Epithelial cell of proximal tubule (primary cell): ENCODE measurements at regions not wholly inside any gene's neighbourhood (a gene's known extent, or its start where the extent isn't known, plus 50 kb on each side); places are given as distances from the start of the nearest gene placed in this dataset.
"Not testable (repeated sequence)": the region's sequence is repeated elsewhere in the genome, so short reads cannot be mapped to it uniquely, and the experiment has no call there.

Experiments
- DNase-seq: peaks from one replicate; pipeline ENCODE4 v3.0.0-alpha.2; 2011; ENCODE audit warnings: low read depth
- H3K4me3 ChIP-seq: 2 replicates; pipeline ENCODE4 v1.5.1; 2011; ENCODE audit warnings: low read depth, mild to moderate bottlenecking, low read length
- TF ChIP-seq, protein P1 (sequence below): conservative IDR thresholded peaks from 2 replicates; pipeline ENCODE4 v1.5.1; 2012; ENCODE audit warnings: low read depth, mild to moderate bottlenecking, low read length

DNA sequence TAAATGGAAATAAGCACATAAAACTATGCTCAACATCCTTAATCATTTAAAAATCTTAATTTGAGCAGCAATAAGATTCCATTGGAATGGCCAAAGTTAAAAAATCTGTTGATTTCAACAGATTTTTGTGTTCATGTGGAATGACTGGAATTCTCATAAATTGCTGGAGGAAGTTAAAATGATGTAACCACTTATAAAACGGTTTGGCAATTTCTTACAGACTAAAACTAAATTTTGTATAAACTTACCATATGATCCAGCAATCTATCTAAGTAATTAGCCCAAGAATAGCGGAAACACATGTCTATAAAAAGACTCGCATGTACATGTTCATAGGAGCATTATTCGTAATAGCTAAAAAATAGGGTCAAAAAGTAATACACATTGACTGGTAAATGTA is 1713.6 kb downstream of the SI start:
- H3K4me3 ChIP-seq, result no peak overlapping the region
- TF ChIP-seq, protein P1, sequence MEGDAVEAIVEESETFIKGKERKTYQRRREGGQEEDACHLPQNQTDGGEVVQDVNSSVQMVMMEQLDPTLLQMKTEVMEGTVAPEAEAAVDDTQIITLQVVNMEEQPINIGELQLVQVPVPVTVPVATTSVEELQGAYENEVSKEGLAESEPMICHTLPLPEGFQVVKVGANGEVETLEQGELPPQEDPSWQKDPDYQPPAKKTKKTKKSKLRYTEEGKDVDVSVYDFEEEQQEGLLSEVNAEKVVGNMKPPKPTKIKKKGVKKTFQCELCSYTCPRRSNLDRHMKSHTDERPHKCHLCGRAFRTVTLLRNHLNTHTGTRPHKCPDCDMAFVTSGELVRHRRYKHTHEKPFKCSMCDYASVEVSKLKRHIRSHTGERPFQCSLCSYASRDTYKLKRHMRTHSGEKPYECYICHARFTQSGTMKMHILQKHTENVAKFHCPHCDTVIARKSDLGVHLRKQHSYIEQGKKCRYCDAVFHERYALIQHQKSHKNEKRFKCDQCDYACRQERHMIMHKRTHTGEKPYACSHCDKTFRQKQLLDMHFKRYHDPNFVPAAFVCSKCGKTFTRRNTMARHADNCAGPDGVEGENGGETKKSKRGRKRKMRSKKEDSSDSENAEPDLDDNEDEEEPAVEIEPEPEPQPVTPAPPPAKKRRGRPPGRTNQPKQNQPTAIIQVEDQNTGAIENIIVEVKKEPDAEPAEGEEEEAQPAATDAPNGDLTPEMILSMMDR, result no peak
- DNase-seq, result no peak

DNA sequence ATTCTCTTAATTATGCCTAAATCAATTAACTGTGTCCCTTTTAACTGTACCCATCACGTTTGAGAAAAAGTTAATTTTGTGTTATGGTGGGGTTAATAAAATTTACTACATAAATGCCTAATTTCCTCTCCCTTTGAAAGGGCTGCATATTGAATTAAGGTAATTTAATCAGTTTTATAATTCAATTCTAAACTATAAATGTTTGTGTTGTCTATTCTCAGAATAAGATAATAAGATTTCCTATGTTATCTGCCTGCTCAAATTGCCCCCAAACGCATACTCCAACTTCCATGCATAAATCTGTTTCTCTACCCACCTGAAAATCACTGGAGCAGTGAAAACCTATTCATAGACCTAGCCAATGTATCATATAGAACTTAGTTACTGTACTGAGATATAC is 1716.1 kb downstream of the SI start:
- DNase-seq, result no peak
- TF ChIP-seq, protein P1, result no peak
- H3K4me3 ChIP-seq, result no peak overlapping the region

DNA sequence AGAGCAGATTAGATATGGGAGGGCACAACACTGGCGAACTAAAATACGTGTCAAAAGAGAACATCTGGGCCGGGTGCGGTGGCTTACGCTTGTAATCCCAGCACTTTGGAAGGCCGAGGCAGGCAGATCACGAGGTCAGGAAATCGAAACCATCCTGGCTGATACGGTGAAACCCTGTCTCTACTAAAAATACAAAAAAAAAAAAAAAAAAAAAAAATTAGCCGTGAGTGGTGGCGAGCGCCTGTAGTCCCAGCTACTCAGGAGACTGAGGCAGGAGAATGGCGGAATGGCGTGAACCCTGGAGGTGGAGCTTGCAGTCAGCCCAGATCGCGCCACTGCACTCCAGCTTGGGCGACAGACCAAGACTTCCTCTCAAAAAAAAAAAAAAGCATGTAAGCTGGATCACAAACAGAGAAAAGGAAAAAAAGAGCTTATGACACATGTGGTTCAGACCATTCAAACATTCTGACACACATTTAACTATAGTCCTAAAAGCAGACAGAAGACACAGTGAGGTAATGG is 1716.9 kb downstream of the SI start:
- DNase-seq, H3K4me3 ChIP-seq: not testable (repeated sequence)

DNA sequence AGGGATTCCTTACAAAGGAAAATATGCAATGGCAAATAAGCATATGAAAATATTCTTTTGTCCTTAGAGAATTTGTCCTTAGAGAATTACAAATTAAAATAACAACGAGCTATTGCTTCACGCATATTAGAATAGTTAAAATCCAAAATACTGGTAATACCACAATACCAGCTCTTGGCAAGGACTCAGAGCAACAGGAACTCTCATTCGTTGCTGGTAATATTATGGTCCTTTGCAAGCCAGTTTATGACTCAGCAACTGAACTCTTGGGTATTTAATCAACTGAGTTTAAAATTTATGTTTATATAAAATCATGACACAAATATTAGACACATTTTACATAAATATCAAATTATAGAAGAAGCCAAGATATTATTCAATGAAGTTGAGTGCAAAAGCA is 1730.4 kb downstream of the SI start:
- no peak for DNase-seq
- H3K4me3 ChIP-seq, result no peak overlapping the region
- TF ChIP-seq, protein P1, result no peak

DNA sequence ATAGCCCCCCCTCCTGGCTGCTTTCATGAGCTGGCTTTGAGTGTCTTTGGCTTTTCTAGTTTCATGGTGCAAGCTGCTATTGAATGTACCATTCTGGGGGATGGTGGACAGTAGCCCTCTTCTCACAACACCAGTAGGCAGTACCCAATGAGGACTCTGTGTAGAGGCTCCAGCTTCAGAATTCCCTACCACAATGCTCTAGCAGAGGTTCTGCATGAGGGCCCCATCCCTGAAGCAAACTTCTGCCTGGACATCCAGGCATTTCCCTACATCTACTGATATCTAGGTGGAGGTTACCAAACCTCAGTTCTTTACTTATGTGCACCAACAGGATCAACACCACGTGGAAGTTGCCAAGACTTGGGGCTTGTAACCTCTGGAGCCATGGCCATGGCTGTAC is 1742.9 kb downstream of the SI start:
- TF ChIP-seq, protein P1, result no peak
- no peak for DNase-seq
- H3K4me3 ChIP-seq, result no peak overlapping the region

DNA sequence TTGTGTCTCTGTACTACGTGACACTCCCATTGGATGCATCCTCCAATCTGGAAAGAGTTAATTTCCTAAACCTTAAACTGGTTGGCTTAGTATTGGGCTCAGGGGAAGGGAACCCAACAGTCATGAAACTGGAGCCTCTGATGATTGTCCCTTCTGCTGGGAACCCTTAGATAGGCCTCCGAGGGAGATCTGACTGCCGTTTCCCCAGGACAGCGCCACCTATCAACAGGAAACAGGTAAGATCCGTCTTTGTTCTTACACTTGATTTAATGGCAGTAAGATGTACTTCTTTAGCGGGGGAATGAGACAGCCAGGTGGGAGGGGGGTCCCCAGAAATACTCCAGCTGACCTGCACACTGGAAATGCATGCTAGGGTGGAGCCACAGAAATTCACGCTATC is 1749.6 kb downstream of the SI start:
- H3K4me3 ChIP-seq, result no peak overlapping the region
- DNase-seq, result no peak
- TF ChIP-seq, protein P1, result no peak

DNA sequence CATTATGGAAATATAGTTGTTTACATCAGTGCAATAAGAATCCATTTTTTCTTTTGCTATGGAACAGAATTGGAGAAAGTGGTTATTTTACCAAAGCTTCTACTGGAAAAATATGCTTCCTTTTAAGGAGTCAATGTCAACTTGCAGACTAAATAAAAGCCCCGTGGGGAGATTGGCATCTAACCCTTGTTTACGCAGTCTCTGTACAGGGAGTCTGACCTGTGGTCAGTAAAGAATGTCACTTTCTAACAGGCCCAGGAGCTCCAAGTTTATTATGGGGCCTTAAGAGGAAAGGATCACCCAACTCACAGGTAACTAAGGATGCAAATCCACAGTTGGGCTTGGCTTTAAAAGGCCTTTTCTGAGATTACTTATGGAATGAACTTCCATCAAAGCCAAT is 1751.2 kb downstream of the SI start:
- DNase-seq, result no peak
- TF ChIP-seq, protein P1, result no peak
- H3K4me3 ChIP-seq, result no peak overlapping the region
